GM23248 (cell line): ENCODE measurements at regions not wholly inside any gene's neighbourhood (a gene's known extent, or its start where the extent isn't known, plus 50 kb on each side); places are given as distances from the start of the nearest gene placed in this dataset.

Experiments
- EZH2 ChIP-seq: fragments of 200-600 bp; sonication (generic); IDR thresholded peaks from 2 replicates; pipeline ENCODE4 v1.6.1; 2018; ENCODE audit warnings: antibody characterized with exemption, mild to moderate bottlenecking; ENCODE audit not compliant: insufficient read depth, poor library complexity, severe bottlenecking
- EZH2phosphoT487 ChIP-seq: fragments of 200-600 bp; sonication (generic); IDR thresholded peaks from 2 replicates; pipeline ENCODE4 v1.6.1; 2018; ENCODE audit warnings: antibody characterized with exemption, moderate library complexity, mild to moderate bottlenecking, low read depth; ENCODE audit not compliant: insufficient read depth

- TF ChIP-seq EZH2phosphoT487 (no peak), EZH2 (no peak)
Observed at GRCh38 chr22:26847046-26847445, 189.7 kb downstream of the MIAT start.
